HG02970 (cell line): ENCODE measurements at regions not wholly inside any gene's neighbourhood (a gene's known extent, or its start where the extent isn't known, plus 50 kb on each side); places are given as distances from the start of the nearest gene placed in this dataset.

Experiments used
- ATAC-seq: cut with Tn5 transposase; IDR thresholded peaks from one replicate; pipeline ENCODE4 v1.9.1; 2021; ENCODE audit warnings: mild to moderate bottlenecking, moderate library complexity, moderate number of reproducible peaks; ENCODE audit not compliant: unreplicated experiment, low FRiP score

DNA sequence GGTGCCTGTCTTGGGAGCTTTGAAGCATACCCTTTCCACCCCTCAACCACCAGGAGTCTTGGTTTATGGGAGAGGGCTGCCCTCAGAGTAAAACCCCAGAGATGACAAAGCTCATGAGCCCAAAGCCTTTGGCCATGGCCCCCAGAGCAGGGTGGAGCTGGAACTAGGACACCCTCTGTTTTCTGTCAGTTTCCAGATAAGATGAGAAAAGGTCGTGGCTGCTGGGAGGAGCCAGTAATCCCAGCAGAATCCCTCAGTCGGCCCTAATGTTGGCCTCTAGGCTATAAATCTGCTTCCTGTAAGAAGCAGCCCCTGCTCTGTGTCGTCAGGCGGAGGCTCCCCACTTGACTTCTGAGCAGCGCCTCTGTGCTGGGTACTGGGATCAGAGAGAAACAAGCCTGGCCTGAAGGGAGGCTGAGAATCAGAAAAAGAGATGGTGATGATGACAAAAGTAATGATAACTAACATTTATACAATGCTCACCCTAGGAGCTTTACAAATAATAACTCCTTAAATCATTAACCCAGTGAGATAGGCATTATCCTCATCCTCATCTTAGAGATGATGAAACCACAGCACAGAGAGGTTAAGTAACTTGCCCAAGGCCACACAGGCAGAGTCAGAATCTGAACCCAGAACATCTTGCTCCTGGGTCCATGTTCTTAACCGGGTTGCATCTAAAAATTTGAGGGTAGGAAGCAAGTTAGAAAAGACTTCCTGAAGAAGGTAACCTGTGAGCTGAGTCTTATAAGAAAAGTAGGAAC, 471.4 kb downstream of the SOX6 start:
- ATAC-seq = no peak

DNA sequence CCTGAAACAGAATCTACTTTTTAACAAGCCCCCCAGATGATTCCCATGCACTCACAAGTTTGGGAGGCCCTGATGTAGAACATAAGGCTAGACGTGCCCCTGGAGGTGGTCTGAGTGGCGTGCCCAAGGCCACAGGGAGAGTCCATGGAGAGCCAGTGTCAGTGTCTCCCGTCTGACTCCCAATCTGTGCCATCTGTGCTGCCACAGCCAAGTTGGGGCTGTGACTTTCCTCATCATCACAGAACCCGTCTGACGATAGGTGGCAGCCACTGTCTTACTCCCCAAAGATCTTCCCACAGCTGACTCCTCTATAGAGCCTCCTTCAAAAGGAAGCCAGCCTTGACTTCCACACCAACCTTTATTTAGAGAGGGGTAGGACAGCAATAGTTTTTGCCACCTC, 470.5 kb downstream of the SOX6 start:
- ATAC-seq = no peak

DNA sequence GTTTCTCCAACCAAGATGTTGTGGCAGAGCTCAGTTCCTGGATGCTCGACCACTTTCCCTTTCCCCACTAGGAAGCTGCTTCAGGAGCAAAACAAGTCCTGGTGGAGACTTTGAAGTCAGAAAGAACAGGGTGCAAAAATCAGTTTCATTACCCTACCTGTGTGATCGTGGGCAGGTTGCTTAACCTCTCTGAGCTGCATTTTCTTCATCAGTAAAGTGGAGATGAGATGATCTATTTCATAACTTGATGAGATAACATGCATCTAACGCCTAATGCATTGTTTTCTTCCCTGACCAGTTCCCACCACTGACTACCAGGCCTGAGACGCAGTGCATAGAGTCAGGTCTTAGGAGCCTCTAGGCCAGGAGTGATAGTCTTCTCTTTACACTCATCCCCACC, 470.0 kb downstream of the SOX6 start:
- no peak for ATAC-seq

DNA sequence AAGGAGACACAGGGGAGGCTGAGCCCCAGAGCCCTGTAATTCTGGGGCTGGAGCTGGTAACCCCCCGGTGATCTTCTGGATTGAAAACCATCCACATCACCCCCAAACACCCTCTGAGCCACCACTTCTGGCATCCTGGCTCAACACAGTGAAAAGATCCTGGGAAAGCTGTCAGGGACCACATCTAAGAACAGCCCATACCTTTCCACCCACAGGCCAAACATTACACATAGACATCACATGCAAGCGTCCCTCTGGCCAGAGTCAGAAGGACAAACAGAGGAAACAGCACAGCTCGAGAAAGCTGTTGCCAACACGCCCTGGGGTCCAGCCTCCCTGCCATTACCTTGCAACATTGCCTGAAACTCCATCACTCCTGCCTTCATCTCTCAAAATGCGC, 469.5 kb downstream of the SOX6 start:
- ATAC-seq = no peak

DNA sequence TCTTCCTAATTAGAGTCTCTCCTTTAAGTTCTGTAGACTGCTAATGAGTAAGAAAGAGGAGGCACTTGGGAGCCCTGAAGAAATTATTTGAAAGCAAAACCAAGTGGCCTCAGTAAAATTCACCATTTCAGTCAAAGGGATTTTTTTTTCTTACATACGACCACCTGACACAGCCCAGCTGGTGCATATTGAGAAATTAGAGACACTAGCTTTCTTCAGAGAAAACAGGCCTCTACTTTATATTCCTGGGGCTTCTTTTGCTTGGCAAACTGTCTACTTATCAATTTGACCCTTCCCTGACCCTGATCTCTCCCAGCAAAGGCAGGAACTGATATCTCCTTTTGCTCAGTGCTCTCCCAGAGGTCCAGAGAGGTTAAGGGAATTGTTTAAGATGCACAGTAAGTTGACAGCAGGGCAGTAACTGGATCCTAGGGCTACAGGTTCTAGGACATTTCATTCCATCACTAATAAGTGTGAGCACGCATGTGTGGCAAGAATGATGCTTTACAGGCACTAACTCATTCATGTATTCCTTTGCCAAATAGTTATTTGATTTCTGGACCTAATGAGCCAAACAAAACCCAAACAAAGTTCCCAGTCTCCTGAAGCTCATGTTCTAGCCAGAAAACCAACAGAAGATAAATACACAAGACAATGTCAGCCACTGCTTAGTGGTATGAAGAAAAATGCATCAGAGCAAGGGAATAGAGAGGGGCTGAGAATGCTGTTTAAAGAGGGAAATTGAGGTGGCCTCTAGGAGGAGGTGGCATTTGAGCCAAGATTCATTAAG, 467.6 kb downstream of the SOX6 start:
- no peak for ATAC-seq

DNA sequence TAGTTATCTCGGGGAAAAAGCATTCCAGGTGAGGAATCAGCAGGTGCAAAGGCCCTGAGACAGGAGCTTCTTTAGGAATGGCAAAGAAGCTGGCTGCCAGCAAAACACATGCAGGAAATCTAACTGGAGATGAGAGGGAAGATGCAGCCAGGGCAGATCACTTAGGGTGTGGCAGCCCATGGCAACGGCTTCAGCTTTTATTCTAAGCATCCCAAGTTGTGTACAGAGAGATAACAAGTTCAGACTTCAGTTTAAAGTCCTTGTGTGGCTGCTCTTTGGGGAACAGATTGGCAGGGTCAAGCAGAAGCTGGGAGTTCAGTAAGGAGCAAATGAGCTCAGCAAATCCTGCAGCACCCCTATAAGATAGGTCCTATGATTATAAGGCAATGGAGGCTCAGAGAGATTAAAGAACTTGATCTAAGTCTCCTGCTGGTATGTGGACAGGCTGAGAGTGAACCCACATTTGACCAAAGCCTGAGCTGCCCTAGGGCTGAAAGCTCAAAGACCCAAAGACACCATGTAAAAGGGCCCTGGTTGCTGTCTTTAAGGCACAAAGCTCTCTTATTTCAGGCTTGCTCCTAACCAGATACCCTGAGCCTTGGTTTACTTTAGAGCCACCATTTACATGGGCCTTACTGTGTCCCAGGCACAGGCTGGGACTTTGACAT, 466.8 kb downstream of the SOX6 start:
- ATAC-seq = no peak

DNA sequence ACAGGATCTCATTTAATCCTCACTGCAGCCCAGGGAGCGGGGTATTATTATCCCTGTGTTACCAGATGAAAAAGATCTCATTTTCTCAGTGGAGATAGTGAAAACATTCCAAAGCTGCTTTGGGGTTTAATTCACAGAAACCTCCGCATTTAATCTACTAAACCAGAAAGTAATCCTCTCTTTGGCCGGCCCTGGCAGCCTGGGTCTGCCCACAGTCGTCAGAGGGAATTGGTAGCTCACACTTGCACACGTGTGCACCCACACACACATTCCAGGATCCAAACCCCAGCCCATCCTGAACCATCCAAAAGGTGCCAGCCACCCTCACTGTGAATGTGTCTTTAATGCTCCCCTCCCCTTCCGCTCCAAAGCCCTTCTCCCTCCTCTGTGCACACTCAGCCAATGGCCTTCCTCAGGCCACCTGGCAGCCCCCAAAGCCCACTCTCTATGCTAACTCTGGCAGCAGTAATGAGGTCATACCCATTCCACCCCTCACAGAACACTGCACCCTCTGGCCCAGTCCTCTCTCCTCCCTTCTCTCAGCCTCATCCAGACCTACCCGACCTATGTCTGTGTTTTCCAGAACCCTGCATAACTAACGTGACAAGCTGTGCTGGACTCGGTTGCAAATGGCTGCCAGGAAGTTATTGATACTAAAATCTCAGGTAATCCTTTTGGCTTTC, 466.2 kb downstream of the SOX6 start:
- ATAC-seq = no peak

DNA sequence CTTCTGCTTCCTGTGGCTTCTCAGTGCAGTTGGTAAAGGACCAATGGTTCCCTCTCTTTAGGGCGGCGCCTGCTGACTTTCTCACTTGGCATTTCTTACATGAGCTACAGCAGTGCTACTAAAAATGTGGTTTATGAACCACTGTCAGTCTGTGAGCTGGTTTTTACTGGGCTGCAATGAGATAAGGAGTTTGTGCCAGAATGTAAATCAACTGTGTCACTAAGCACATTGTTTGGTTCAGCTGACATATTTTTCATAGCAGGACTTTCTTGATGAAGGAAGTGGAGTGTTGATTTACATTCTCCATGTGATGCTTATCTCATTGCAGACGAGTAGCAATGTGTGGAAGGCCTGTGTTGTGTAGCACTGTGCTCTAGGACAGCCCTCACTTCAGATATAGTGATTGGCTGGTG, 463.3 kb downstream of the SOX6 start:
- ATAC-seq = no peak

DNA sequence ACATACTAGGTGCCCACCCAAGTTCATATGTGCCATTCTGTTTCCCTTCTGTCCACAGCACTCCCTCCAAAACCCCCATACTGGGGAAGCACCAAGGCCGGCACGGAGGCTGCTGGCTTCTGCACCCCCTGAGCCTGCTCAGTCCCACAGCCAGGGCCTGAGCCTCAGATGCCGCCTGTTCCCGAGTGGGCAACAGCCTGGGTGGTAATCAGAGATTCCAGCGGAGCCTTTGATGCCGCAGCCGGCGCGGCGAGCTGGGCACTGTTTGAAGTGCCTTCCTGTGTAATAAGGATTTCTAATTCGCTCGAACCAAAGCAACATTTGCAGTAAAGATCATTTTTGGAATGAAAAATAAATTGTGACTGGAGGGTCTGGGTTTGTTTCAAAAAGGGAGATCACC, 460.3 kb downstream of the SOX6 start:
- ATAC-seq = no peak

DNA sequence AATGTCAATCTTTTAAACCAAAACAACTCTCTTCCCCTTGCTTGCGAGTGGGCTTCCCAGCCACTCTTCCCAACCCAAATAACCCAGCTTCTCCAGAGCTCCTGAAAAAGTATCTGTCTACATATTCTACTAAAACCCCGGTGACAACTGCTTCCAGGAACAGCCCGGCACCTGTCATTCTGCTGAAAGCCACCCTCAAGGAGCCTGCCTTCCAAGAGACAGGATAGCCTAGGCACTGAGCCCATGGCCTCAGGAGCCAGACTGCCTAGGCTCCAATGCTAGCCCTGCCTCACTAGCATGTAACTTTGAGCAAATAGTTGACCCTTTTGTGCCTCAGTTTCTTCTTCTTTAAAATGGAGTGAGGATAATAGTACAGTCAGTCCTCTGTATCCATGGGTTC, 459.8 kb downstream of the SOX6 start:
- no peak for ATAC-seq

DNA sequence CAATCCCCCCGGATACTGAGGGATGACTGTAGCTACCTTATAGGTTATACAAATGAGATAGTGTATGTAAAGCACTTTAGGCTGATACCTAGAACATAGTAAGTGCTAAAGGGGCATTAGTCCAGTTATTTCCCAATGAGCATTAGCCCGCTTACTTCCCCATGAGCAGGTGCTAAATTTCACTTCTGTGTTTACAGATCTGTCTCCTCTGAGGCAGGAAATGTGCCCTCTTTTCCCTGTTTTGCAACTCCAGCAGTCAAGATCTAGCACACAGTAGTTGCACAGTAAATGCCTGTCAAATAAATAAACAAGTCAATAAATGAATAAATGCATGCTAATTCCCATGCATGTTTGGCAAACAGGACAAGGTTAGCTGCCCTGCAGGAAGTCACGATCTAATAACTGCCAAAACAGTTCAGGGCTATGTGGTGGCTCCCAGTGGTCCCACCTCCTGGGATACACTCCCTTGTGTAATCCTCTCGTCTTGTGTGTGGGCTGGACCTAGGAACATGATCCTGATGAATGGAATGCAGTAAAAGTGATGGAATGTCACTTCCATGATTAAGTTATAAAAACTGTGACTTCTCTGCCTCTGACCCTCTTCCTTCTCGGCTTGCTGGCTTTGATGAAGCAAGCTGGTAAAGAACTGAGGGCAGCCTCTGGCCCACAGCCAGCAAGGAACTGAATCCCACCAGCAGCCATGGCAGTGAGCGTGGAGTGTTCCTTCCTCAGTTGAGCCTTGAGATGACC, 459.0 kb downstream of the SOX6 start:
- no peak for ATAC-seq

DNA sequence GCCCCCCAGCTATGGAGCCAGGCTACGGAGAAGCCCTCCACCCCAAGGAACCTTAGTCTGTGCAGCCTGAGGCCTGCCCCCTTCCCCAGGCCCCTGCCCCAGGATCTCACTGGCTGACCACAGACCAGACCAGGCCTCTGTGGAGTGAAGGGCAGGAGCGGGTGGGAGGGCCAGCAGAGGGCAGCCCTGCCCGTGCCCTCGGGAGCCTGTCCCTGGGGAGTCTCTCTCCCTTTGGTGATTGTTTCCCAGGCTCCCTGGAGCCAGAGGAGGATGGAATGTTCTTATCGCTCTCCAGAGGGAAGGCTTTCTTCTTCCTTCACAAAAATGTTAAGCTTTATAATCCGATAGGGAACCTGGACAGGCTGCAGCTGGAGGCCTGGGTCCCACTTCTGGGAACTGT, 455.3 kb downstream of the SOX6 start:
- ATAC-seq = no peak

DNA sequence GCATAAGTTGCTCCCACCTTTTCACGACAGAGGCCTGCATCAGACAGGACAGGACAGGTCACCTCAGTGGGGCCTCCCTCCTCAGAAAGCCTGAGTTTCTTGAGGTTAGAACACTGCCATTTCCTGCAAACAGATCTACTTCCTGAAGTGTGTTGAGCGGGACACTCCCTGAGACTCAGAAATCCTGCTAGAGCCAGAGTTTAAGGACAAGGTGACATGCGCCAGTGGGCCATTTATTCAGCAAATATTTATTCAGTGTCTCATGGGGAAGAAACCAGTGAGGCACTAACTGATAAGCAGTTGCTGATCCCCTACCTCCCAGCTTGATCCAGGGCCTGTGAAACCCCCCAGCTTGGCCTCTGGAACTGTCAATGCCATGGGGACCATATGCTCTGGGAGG, 454.6 kb downstream of the SOX6 start:
- ATAC-seq = no peak

DNA sequence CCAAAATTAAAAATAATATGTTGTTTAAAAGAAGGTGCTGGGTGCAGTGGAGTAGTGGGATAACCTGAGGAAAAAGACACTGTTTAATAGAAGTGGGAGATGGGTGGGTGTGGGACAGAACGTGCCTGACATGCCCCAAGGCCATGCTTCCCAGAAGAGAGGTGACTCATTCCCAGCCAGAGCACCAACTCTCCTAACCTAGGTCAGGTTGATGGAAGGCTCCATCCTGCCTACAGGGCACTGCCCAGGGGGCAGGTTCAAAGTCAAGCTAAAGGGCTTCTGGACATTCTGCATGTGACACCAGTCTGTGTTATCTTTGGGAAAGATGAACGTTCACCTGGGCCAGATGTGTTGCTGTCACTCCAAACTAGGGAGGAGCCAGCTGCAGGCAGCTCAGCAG, 453.1 kb downstream of the SOX6 start:
- ATAC-seq = no peak

DNA sequence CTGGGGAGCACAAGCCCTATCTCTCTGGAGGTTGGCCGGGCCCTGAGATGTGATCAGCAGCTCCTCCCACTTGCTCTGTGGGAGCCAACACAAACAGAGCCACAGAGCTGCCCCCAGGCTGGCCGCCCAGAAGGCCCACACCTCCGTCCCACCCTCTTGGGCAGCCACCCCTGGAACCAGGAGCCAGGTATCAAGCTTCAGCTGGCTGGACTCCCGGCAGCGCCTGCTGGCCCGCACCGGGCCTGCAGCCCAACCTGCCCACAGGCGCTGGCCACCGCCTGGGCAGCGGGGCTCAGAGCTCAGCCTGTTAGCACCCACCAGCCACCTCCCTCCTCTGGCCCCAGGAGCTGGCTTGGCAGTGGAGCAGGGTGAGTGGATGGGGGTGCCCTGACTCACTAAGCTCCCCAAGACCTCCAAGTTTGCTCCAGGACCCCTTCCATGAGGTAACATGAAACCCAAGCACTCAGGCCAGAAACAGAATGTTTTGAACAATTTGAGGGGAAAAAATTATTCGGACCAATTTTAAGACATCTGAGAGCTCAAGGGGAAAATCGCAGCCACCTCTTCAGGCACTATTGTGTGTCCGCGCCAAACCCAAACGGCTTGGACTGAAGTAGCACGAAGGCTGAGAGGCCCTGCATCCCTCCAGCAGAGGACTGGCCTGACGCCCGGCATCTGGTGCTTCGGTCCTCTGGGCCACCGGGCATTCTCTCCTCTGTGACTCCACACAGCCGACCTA, 450.8 kb downstream of the SOX6 start:
- no peak for ATAC-seq

DNA sequence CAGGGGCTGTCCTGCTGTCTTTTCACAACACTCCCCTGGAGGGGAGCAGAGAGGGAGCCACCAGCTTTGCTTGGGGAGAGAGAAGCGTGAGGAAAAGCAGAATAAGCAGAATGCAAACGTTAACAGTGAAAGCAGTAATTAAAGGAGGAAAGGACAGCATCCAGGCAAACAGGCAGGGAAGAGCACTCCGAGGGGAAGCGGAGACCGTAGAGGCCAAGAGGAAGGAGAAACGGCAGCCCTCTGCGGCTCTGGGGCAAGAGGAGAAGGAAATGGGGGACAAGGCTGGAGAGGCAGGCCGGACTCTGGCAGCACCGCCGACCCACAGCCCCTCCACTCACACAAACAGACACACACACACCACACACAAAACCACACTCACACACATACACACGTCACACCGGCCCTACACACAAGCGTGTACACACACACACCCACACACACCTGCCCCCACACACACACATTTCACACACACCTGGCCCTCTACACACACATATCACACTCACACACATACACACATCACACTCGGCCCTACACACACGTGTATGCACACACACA, 449.8 kb downstream of the SOX6 start:
- ATAC-seq = no peak

DNA sequence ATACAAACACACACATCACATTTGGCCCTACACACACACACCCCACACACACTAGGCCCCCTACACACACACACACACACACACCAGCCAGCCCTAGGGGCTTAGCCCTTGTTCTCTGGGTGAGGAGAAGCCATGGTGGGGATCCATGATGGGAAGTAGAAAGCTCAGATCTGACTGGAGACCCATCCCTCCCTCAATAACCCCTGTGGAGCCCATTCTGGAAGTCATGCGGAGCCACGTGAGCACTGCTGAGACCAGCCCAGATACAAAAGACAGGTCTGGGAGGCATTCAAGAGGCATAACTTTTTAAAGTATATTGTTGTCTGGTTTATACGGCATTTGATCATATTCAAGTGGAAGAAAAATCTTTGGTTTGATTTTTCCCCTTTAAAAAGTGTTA, 448.5 kb downstream of the SOX6 start:
- no peak for ATAC-seq

DNA sequence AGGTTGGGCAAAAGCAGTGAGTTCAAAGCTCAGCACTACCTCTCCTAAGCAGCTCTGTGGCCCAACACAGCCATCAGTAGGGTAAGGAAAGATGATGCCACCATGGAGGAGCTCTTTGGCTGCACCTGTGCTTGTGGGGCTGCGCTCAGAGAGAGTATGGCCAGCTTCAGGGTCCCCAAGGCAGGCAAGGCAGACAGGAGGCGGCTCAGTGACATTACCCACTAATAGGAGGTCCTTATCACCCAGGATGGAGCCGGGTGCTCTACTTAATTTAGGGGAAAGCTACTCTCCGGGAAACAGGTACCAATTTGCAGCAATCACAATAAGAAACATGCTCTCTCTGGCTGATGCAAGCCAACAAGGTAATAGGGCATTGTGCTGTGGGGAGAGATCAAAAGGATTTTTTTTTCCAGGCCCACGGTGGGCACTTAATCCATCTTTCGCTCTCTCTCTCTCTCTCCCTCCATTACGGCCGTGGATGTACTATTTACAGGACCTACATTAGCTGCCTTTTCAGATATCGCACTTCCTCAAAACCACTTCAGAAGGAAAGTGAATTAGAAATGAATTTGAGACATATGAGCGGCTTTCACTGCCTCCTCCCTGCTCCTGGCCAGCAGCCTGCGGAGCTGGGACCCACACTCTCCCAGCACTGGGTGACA, 446.3 kb downstream of the SOX6 start:
- no peak for ATAC-seq

DNA sequence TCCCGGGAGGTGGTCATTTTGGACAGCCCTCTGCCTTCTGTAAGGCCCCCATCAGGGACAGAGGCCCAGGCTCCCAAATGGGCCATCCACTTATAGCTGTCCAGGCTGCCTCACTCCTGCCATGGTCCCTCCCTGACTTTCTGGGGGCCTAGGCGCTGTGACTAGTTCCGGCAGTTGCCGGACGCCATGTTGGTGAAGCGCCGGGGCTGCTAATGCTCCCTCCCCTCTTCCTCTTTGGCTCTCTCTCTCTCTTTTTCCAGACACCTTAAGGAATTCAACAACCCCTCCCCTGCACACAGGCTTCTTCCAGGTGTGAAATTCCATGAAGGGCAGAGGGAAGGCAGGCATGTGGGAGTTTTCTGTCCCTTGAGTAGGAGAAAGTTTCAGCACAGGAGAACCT, 445.6 kb downstream of the SOX6 start:
- no peak for ATAC-seq
